Stomach (tissue), 8 donors: ENCODE measurements at regions not wholly inside any gene's neighbourhood (a gene's known extent, or its start where the extent isn't known, plus 50 kb on each side); places are given as distances from the start of the nearest gene placed in this dataset.

Source experiments
- DNase-seq, 2 donors: peaks; one replicate each; pipeline versions ENCODE4 v3.0.0 to v3.0.0-alpha.2; 2013 to 2019
- H3K27ac ChIP-seq, 5 donors: fragments of 200-600 bp in 4 of 5; sonication (generic) in 4 of 5; one replicate each; pipeline ENCODE4 v1.5.1; 2013 to 2019; ENCODE audit warnings: mild to moderate bottlenecking in 1 of 5, moderate library complexity in 1 of 5
- H3K27me3 ChIP-seq, 3 donors: fragments of 200-600 bp; sonication (generic); one replicate each; pipeline ENCODE4 v1.5.1; 2017 to 2019; ENCODE audit warnings: mixed run types in 1 of 3
- H3K36me3 ChIP-seq, 4 donors: fragments of 200-600 bp; sonication (generic); 1 replicate in 3 of 4; 2 replicates in 1 of 4; pipeline ENCODE4 v1.5.1; 2016 to 2019
- H3K4me1 ChIP-seq, 4 donors: fragments of 200-600 bp; sonication (generic); one replicate each; pipeline ENCODE4 v1.5.1; 2016 to 2019
- H3K4me3 ChIP-seq, 4 donors: fragments of 200-600 bp; sonication (generic) in 3 of 4; one replicate each; pipeline ENCODE4 v1.5.1; 2016 to 2019; ENCODE audit warnings: mild to moderate bottlenecking in 1 of 4
- H3K9me3 ChIP-seq, 4 donors: fragments of 200-600 bp; sonication (generic); one replicate each; pipeline ENCODE4 v1.5.1; 2016 to 2019
- CTCF ChIP-seq, 7 experiments: fragments of 450-650 bp in 4 of 7; fragments of 200-600 bp in 3 of 7; sonication (generic) in 3 of 7; IDR thresholded peaks; one replicate each; pipeline ENCODE4 v1.5.1; 2016 to 2019; ENCODE audit warnings: antibody characterized with exemption in 7 of 7, control low read depth in 2 of 7, mild to moderate bottlenecking in 1 of 7
- EP300 ChIP-seq: sonication (generic); formaldehyde crosslinking; IDR thresholded peaks from one replicate; pipeline ENCODE4 v1.6.1; 2017; ENCODE audit warnings: antibody characterized with exemption
- POLR2A ChIP-seq, 4 donors: fragments of 450-650 bp; IDR thresholded peaks; one replicate each; pipeline ENCODE4 v1.6.1; 2016; ENCODE audit warnings: antibody characterized with exemption in 4 of 4, control low read depth in 2 of 4, mild to moderate bottlenecking in 1 of 4, moderate library complexity in 1 of 4
- POLR2AphosphoS5 ChIP-seq, 3 donors: sonication (generic); formaldehyde crosslinking; IDR thresholded peaks; one replicate each; pipeline ENCODE4 v1.6.1; 2016; ENCODE audit warnings: antibody characterized with exemption in 3 of 3
- WGBS, 5 donors: extraction: QIAGEN DNeasy Blood & Tissue Kit in 3 of 5; methylation state at CpG; one replicate each; pipeline versions ENCODE4 v1.1.5 to v1.1.7; 2013 to 2018; 5-methylcytosine and 5-hydroxymethylcytosine counted together
- intact Hi-C: fragments of 100-400 bp; cut with DNase I; formaldehyde crosslinking; loops from one replicate; pipeline ENCODE4 v1.15.1; 2023; ENCODE audit warnings: low total_unique reads
- donor health status: healthy with polysubstance abuse.
- donor health status: Bipolar disorder and iron deficiency.
- donor health status: healthy.

- no peak overlapping the region for H3K27ac ChIP-seq
- no peaks in the 10 kb centered on the region for H3K4me1 ChIP-seq
- no peak for DNase-seq
- H3K9me3 ChIP-seq: no peaks in the 10 kb centered on the region
- TF ChIP-seq POLR2AphosphoS5 (IDR thresholded peaks at IDR 0.05) (no peak), EP300 (no peak), CTCF (IDR thresholded peaks at IDR 0.05) (no peak), POLR2A (IDR thresholded peaks at IDR 0.05) (no peak)
- no peaks in the 10 kb centered on the region for H3K27me3 ChIP-seq
- no peak overlapping the region for H3K4me3 ChIP-seq
- intact Hi-C loops: no loop called here
- WGBS, 5 donors: 91 to 94% (median 93%) methylated on average over 7 of the region's 7 CpGs
- H3K36me3 ChIP-seq: no peaks in the 10 kb centered on the region
Observed at GRCh38 chr3:168266335-168266734, 170.6 kb upstream of the GOLIM4 start.

- Histone ChIP-seq H3K36me3 (no peaks in the 10 kb centered on the region), H3K27me3 (no peaks in the 10 kb centered on the region), H3K9me3 (no peaks in the 10 kb centered on the region), H3K4me3 (no peak overlapping the region), H3K4me1 (no peaks in the 10 kb centered on the region), H3K27ac (no peak overlapping the region)
- TF ChIP-seq EP300 (no peak), CTCF (IDR thresholded peaks at IDR 0.05) (no peak), POLR2A (IDR thresholded peaks at IDR 0.05) (no peak), POLR2AphosphoS5 (IDR thresholded peaks at IDR 0.05) (no peak)
- no peak for DNase-seq
- intact Hi-C loops: no loop called here
Observed at GRCh38 chr3:168262887-168263286, 167.2 kb upstream of the GOLIM4 start.

- no peaks in the 10 kb centered on the region for H3K27me3 ChIP-seq
- no peak for TF ChIP-seq CTCF (IDR thresholded peaks at IDR 0.05)
- TF ChIP-seq POLR2A (IDR thresholded peaks at IDR 0.05): no peak
- TF ChIP-seq EP300: no peak
- TF ChIP-seq POLR2AphosphoS5 (IDR thresholded peaks at IDR 0.05): no peak
- no peak overlapping the region for H3K27ac ChIP-seq
- no peak for DNase-seq
- H3K9me3 ChIP-seq: peaks cover 0 to 5% (median 1%) of the 10 kb centered on the region in 4 donors
- no peak overlapping the region for H3K4me3 ChIP-seq
- H3K4me1 ChIP-seq: no peaks in the 10 kb centered on the region
- 40 to 92% (median 80%) methylated on average over 1 of the region's 1 CpG for WGBS, 5 donors
- intact Hi-C loops: no loop called here
- H3K36me3 ChIP-seq: no peaks in the 10 kb centered on the region
Observed at GRCh38 chr3:168260859-168261258, 165.1 kb upstream of the GOLIM4 start.

- DNase-seq: no peak
- H3K27me3 ChIP-seq: peaks cover 0 to 42% (median 17%) of the 10 kb centered on the region in 3 donors
- peaks cover 0 to 14% (median 8%) of the 10 kb centered on the region in 4 donors for H3K9me3 ChIP-seq
- WGBS, 5 donors: 74 to 81% (median 79%) methylated on average over 2 of the region's 2 CpGs
- intact Hi-C loops: no loop called here
- no peaks in the 10 kb centered on the region for H3K36me3 ChIP-seq
- TF ChIP-seq EP300 (no peak), POLR2AphosphoS5 (IDR thresholded peaks at IDR 0.05) (no peak), CTCF (IDR thresholded peaks at IDR 0.05) (no peak), POLR2A (IDR thresholded peaks at IDR 0.05) (no peak)
- no peak overlapping the region for H3K4me3 ChIP-seq
- H3K27ac ChIP-seq: no peak overlapping the region
- H3K4me1 ChIP-seq: peaks cover 9 to 31% (median 27%) of the 10 kb centered on the region in 4 donors
Observed at GRCh38 chr3:168251371-168251770, 155.6 kb upstream of the GOLIM4 start.
